Hepatocyte (in vitro differentiated cells): ENCODE measurements at regions not wholly inside any gene's neighbourhood (a gene's known extent, or its start where the extent isn't known, plus 50 kb on each side); places are given as distances from the start of the nearest gene placed in this dataset.

Experiments
- EZH2 ChIP-seq: fragments of 200-600 bp; sonication (generic); IDR thresholded peaks from 2 replicates; pipeline ENCODE4 v1.6.1; 2016; ENCODE audit warnings: antibody characterized with exemption, mild to moderate bottlenecking, borderline replicate concordance
- EZH2phosphoT487 ChIP-seq: fragments of 200-600 bp; sonication (generic); IDR thresholded peaks from one replicate; pipeline ENCODE4 v1.6.1; 2018; ENCODE audit warnings: antibody characterized with exemption, mild to moderate bottlenecking, low read depth, moderate library complexity; ENCODE audit not compliant: unreplicated experiment, severe bottlenecking
- TF ChIP-seq, protein P1 (sequence below): fragments of 200-600 bp; sonication (generic); IDR thresholded peaks from 2 replicates; pipeline ENCODE4 v1.5.1; 2016; ENCODE audit warnings: antibody characterized with exemption, mild to moderate bottlenecking; ENCODE audit not compliant: poor library complexity

DNA sequence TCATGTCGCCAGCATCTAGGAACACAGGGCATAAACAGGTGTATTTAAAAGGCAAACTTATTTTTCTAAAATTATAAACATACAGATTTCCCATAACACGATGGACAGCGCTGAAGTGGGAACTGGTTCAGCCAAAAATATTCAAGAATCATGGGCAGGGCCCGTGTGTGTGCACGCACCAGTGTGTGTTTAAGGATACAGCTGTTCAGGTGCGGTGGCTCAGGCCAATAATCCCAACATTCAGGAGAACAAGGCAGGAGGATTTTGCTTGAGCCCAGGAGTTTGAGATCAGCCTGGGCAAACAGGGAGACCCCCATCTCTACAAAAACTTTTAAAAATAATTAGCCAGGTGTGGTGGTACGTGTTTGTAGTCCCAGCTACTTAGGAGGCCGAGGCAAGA, 288.6 kb upstream of the HDAC4 start:
- TF ChIP-seq, protein P1, sequence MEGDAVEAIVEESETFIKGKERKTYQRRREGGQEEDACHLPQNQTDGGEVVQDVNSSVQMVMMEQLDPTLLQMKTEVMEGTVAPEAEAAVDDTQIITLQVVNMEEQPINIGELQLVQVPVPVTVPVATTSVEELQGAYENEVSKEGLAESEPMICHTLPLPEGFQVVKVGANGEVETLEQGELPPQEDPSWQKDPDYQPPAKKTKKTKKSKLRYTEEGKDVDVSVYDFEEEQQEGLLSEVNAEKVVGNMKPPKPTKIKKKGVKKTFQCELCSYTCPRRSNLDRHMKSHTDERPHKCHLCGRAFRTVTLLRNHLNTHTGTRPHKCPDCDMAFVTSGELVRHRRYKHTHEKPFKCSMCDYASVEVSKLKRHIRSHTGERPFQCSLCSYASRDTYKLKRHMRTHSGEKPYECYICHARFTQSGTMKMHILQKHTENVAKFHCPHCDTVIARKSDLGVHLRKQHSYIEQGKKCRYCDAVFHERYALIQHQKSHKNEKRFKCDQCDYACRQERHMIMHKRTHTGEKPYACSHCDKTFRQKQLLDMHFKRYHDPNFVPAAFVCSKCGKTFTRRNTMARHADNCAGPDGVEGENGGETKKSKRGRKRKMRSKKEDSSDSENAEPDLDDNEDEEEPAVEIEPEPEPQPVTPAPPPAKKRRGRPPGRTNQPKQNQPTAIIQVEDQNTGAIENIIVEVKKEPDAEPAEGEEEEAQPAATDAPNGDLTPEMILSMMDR = no peak
- TF ChIP-seq EZH2 (no peak), EZH2phosphoT487 (no peak)
